CD4-positive, alpha-beta T cell treated with Interleukin-15 for 4 hours (primary cell): ENCODE measurements at regions not wholly inside any gene's neighbourhood (a gene's known extent, or its start where the extent isn't known, plus 50 kb on each side); places are given as distances from the start of the nearest gene placed in this dataset.
"Not testable (repeated sequence)": the region's sequence is repeated elsewhere in the genome, so short reads cannot be mapped to it uniquely, and the experiment has no call there.

Experiments used
- DNase-seq: peaks from one replicate; pipeline ENCODE4 v3.0.0-alpha.2; 2020; ENCODE audit warnings: low spot score

DNA sequence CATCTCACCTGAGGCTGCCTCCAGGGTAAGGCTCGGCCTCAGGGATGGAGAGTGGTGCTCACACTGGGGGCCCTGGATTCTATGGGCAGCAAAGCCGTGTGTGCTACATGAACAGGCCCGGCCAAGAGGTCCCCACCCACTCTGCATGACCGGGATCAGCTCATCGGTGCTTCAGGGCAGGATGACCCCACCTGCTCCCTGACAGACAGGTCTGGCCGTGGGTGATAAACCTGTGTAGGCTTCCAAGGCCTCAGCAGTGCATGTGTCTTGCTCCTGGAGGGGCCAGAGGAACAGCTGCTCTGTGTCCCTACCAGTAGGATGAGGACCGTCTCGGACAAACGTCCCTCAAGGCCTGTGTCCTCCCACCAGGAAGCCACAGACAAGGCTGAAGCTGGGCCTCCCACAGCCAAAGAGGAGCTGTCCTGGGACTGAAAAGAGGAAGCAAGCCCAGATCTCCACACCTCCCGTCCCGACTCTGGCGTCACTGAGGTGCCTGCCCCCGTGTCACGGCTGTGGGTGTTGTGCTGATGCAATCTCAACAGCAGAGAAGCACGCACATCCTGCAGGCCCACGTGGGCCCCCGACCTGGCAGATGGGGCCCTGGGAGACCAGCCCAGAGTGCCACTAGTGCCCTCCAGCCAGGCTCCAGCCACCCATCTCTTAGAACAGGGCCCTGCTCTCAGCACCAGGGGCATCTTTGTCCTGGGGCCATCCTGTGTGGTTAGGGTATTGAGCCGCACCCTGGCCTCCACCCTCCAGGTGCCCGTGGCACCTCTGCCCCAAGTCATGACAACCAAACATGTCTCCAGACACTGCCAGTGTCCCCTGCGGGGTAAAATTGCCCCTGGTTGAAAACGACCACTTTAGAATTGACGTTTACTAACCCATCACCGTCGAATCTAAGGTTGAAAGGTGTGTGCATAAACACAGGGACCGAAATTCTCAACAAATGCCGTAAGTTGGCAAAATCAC lies 5455.9 kb upstream of the TPTE start:
- DNase-seq, result peak; percentile 3

DNA sequence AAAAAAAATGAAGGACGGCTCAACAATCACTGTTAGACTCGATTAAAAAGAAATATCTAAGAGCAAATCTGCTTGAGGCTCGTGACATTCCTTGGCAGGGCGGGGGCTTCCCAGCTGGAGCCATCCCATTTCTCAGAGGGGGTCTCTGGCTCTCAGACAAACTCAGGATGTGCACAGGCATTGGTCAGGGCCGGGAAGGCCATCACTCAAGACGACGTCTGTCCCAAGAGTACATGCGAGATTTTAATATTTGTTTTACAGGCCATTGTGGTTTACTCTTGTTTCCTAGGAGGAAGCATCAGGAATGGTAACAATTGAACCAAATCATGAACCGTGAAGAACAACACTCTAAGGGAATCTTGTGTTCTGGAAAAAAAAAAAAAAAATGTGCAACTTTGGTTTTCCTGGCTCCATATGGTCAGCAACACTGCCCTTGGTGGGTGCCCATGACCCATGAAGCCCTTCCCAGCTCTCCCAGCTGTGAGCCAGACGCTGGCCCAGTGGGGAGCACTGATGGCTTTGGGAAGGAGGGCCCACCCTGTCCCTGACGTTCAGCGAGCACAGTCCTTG lies 5454.6 kb upstream of the TPTE start:
- DNase-seq, result not testable (repeated sequence)

DNA sequence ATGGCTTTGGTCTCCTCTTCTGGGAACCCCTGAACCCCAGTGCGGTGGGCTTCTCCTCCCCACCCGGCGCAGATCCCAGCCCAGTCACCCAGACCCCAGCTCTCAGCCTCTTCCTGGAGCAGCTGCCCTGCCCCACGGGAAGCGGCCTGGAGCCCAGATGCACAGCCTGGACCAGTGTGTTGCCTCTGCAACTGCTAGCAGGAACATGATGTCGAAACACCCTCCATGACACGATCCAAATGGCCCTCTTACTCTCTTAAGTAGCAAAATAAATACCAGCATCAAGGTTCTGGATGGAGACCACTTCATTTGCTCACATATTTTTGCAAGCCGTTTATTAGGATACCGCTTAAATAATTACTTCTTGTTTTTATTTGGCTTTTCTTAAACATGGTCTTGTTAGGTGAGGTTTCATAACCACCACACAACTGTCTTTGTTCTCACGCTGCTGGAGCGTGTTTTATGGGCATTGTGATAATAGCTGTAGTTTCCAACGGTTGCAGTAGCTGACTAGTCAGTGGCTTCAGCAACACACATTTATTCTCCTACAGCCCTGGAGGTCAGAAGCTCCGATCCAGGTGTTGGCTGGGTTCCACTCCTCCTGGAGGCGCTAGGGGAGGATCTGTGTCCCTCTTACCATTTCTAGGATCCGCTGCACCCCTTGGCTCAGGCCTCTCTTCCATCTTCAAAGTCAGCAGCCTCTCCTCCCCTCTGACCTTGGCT lies 5453.9 kb upstream of the TPTE start:
- DNase-seq, result not testable (repeated sequence)

DNA sequence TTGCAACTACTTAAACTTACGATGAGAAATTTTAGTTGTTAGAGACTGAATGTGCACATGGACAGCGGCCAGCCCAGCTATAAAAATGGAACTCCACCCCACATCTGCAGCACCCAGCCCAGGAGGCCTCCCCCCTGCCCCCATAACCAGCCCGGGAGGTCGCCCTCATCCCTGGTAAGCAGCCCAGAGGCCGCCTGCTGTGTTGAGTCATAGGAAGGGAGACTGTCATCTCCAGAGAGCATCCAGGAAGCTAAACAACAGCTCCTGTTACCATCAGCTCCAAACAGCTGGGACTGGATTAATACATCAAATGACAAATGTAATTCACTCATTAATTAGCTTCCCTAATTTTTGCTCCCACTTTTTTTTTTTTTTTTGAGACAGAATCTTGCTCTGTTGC lies 5452.7 kb upstream of the TPTE start:
- DNase-seq, result not testable (repeated sequence)

DNA sequence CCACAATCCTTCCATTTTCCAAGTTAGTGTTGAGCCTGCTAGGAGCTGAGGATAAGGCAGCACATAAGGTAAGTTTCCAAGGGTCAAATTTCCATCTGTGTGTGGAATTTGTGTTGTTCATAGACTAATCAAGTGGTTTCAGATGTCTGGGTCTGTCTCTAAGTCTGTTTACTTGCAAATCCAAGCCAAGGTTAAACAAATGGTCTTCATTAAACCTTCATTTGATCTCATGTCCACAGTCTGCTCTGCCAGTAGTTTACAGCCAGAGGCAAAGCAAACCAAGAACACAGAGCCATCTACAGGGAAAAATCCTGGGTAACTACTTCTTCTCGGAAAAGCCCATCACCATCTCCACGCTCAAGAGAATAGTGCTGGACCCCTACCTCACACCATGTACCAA lies 5450.2 kb upstream of the TPTE start:
- DNase-seq, result not testable (repeated sequence)

DNA sequence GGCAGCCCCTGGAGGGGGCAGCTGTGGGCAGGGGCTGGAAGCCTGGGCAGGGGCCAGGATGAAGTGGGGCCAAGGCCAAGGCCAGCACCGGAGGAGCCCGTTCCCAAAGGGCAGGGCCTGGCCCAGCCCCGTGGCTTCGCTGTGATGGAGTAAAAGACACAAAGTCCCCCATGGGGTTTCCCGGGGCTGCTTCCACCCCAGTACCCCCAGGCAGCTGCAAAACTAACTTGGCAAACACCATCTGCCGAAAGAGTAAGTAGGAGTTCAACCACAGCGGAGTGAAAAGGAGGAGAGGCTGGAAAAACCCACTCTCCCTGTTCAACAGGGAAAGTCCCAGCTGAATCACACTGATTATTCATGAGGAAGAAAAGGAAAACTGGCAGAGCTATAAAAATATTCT lies 5444.5 kb upstream of the TPTE start:
- not testable (repeated sequence) for DNase-seq

DNA sequence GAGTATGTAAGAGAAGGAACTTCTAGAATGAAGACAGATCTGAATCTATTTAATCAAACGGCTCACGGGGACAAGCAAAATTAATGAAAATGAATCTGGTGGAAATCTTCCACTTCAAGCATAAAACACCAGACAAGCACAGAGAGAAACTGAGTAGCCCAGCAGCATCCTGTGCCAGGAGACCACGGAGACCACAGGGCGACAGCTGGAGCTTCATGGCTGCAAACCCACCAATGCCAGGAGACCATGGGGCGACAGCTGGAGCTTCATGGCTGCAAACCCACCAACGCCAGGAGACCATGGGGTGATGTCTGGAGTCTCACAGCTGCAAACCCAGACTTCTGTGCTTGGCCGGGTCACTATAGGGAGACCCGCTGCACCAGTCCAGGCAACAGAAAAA lies 5442.0 kb upstream of the TPTE start:
- DNase-seq, result not testable (repeated sequence)

DNA sequence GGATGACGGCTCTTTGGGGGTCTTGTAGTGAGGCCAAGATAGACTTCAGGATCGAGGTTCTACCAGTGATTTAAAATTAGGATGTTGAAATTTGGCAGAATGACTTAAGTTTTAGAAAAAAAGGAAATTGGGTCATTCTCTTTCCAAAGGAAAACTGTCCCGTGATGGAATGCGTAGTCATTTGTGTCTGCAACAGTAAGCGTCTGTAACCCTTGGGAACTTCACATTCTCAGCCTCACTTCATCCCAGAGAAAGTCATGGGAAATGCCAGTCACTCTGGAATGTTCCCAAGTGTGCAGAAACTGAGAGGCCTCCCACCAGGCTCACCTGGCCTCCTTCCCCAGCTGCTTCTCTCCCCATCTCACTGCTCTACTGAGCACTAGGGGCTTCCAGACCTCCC lies 5441.4 kb upstream of the TPTE start:
- not testable (repeated sequence) for DNase-seq

DNA sequence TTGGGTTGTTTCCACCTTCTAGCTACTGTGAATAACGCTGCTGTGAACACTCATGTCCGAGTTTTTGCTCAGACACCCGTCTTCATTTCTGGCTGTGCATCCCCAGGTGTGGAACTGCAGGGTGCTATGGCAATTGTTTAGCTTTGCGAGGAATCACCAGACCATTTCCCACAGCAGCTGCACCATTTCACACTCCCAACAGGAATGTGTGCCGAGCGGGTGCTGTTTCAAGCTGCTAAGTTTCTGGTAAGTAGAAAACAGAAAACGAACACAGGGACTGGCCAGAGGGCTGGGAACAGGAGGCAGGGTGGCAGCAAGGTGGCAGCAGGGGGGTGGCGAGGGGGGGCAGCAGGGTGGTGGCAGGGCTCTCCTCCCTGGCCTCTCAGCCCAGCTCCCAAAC lies 5437.1 kb upstream of the TPTE start:
- DNase-seq, result not testable (repeated sequence)

DNA sequence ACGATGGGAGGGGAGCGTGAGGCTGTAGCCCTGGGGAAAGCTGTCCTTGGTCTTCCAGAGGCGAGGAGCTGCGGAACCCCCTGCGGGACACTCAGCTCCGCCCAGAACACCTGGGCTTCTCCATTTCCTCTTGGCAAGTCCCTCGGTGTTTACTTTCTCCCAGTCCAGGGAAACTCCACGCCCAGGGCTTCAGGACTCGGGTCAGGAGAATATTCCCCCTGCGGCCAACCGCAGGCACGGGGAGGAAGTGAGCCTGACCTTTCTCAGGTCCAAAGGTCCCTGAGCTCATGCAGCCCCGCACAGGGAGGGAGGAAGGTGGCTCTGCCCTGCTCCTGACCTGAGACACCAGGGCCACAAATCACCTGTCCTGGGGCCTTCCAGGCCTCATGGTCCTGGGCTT lies 5435.9 kb upstream of the TPTE start:
- DNase-seq, result not testable (repeated sequence)

DNA sequence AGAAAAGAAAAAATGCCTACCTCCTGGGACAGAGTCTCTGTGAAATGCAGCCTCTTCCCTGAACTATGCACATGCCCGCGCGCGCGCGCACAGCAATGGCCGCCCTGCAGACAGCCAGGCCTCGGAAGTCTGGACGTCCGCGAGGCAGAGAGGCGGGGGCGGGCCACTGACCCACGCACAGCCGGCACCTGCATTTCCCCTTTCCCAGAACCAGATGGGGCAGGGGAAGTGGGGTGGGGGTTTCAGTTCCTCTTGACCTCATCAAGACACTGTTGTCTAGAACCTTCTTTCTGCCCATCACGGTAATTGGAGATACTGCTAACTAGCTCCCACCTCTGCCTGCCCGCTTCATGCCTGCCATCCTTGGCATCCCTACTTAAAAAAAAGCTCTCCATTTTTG lies 5435.0 kb upstream of the TPTE start:
- not testable (repeated sequence) for DNase-seq

DNA sequence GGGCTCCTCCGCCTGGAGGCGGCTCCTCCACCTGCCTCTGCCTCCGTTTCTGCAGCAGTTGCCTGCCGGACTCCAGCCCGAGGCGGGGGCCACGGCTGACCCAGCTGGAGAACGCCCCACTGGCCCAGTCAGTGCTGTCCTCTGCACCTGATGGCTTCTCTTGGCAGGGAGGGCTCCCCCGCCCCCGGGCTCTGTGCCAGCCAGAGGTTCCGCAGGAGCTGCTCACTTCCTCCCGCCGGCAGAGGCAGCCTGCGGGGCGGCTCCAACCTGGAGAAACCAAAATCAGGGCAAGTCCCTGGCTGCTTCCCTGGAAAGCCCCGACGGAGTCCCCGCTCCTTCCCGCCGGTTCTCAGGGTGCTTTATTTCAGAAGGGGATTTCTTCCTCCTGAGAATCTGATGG lies 5432.6 kb upstream of the TPTE start:
- DNase-seq, result not testable (repeated sequence)

DNA sequence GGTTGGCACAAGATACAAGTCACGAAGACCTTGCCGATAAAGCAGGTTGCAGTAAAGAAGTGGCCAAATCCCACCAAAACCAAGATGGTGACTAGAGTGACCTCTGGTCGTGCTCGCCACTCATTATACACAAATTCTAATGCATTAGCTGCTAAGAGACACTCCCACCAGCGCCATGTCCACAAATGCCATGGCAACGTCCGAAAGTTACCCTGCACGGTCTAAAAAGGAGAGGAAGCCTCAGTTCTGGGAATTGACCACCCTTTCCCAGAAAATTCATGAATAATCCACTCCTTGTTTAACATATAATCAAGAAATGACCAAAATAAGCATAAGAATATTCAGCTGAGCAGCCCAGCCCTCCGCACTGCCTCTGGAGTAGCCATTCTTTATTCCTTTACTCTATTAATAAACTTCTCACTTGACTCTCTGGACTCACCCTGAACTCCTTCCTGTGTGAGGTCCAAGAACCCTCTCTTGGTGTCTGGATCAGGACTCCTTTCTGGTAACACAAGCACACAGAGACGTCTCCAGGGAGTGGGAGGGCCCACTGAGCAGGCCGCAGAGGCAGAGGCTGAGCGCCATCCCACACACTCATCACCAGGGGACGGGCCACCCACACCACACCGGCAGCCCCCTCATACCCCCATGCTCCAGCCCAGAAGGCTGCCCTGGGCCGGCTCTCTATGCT lies 5431.8 kb upstream of the TPTE start:
- not testable (repeated sequence) for DNase-seq

DNA sequence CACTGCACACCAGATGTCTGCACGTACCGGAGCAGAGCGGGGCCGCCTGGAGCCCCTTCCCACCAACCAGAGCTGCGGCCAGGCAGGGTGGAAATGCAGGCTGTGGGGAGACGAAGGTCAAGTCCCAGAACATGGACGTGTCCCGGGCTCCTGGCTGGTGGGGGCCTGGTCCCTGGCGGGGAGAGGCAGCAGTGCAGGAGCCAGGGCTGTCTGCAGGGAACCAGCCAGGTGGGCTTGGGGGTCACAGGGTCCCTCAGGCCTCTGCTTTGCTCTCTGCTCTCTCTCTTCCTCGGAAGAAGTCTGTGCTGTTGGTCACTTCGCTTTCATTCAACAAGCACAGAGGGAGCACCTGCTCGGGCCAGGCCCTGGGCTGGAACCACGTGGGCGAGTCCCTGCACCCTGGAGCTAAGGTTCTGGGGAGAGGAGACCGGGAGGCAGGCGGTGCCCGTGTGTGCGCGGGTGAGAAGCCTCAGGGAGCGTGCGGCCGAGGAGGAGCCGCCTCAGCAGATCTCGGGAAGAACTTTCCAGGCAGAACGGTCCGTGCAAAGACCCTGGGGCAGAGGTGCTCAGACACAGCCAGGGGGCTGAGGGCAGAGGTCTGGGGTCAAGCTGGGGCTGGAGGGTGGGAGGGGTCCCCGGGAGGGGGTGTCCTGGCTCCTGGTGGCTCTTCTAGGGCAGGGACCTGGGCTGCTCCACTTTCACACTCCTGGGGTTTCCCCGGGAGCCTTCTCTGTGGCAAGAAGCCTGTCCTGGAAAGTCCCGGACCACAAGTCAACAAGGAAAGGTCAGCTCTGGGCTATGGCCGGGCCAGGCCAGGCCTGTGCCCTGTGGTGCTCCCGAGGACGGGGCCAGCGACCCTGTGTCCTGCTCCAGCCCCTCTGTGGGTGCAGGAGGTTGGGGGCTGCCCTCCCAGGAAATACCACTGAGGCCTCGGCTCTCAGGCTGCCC lies 5431.0 kb upstream of the TPTE start:
- not testable (repeated sequence) for DNase-seq

DNA sequence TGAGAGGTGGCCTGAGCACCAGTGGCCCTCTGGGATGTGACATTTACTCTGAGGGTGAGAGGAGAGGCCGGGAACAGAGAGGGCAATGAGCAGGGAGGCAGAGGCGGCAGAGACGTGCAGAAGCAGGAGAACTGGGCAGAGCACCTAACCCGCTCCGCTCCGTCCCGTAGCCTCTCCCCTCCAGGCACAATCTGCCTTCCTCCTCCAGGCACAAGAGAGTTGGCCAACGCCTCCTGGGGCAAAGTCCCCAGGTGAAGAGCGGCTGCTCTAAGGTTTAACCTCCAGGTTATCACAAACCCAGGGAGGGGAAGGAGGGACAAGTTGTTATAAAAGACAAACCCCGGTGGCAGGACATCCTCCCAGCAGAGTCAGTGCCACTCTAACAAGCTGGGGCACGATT lies 5430.1 kb upstream of the TPTE start:
- DNase-seq, result not testable (repeated sequence)

DNA sequence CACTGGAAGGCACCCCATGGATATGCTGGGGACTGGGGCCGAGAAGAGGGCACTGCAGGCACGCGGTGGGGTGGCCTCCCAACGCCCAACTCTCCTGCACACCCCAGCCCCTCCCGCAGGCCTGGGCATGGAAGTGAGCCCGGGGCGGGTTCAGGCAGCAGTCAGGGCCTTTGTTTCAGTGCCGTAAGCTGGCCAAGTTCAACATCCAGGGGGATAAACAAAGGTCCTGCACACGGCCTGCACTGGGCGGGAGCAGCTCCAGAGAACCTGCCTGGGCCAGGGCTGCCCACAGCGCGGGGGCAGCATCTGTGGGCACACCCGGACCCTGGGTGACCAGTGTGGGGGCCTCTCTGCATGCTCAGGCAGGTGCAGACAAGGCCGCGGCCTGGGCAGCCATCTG lies 5425.8 kb upstream of the TPTE start:
- not testable (repeated sequence) for DNase-seq

DNA sequence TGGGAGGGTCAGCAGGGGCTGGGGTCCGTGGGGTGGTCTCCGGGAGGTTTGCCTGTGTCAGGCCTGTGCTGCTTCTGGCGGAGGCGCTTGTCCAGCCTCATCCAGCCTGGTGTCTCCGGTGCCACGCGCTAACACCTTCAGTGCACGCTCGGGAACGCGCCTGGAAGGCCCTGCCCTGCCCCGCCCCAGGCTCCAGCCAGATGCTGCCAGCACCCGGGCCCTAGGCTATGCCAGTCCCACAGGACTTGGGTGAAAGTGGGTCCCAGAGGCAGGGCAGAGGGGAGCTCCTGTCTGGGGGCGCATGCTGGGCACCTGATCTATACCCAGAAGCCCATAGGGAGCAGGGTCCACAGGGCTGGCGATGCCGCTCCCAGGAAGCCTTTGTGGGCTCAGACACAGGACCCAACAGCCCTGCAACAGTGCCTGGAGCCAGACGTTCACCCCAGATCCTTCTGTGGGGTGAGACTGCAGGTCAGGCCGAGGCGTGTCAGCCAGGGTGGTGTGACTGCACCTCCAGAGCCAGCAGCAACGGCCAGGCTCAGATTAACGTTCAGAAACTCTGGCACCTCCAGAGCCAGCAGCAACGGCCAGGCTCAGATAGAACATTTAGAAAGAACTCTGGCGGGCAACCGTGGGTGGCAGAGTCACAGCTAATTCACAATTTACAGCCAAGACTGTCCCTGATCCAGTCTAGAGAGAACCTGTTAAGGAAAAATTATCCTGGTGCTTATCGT lies 5423.2 kb upstream of the TPTE start:
- DNase-seq, result not testable (repeated sequence)

DNA sequence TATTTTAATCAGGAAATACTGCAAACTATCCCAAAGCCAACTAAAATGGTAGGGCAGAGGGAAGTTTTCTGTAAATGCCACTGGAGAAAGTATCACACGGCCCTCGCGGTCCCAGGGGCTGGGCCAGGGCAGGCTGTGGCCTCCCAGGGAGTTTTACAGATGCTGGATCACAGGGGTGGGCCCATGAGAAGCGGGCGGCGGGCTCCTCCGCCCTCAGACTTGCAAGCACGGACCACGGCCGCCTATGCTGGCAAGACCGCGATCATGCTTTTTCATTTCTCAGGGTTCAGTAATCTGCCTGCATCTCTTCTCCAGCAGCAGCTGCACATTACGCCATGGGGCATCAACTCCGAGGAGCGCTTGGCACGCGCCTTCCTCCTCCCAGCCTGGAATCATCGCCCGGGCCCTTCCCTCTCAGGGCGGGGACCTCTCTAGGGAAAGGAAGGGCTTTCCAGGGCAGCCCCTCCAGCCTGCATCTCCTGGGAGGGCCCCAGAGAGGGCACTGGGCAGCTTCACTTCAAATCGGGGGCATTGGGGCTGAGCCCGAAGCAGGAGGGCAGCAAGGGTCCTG lies 5420.7 kb upstream of the TPTE start:
- not testable (repeated sequence) for DNase-seq

DNA sequence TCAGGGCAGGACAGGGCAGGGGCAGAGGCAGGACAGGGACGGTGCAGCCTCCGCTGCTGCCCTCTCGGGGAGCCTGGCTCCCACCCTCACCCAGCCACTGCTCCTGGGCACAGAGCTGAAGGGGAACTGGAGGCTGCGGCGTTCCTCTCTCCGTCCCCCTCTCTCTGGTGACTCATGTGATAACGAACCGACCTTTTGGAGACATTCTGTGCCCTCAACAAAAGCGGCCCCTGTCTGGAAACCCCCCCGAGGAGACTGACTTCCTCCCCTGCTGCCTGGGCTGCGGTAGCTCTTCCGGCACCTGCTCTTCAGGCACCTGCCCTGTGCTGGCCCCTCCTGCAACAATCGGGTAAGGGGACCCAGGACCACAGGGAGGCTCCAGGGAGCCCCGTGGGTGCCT lies 5419.6 kb upstream of the TPTE start:
- DNase-seq, result peak; percentile 88
